NCI-H146 treated with DMSO at 0.1 percent for 48 hours (cell line): ENCODE measurements at regions not wholly inside any gene's neighbourhood (a gene's known extent, or its start where the extent isn't known, plus 50 kb on each side); places are given as distances from the start of the nearest gene placed in this dataset.

Experiments used
- DNase-seq: peaks from one replicate; lab custom pipeline; 2025; ENCODE audit not compliant: unreplicated experiment; lab: John Stamatoyannopoulos, UW

- DNase-seq, result no peak
Measured at GRCh38 chr22:48451891-48452290, 1375.8 kb downstream of the BRD1 start.

- DNase-seq, result no peak
Measured at GRCh38 chr22:48450188-48450825, 1377.4 kb downstream of the BRD1 start.

GRCh38 chr22:48449466-48450187 is 1378.0 kb downstream of the BRD1 start:
- DNase-seq, result no peak

- DNase-seq, result no peak
Measured at GRCh38 chr22:48448821-48449220, 1378.9 kb downstream of the BRD1 start.

GRCh38 chr22:48445113-48445827 is 1382.4 kb downstream of the BRD1 start:
- no peak for DNase-seq

GRCh38 chr22:48444320-48445112 is 1383.2 kb downstream of the BRD1 start:
- no peak for DNase-seq

- DNase-seq, result no peak
Measured at GRCh38 chr22:48443680-48444079, 1384.0 kb downstream of the BRD1 start.

GRCh38 chr22:48442663-48443062 is 1385.0 kb downstream of the BRD1 start:
- no peak for DNase-seq

- DNase-seq, result no peak
Measured at GRCh38 chr22:48441553-48441850, 1386.2 kb downstream of the BRD1 start.

- no peak for DNase-seq
Measured at GRCh38 chr22:48440673-48441552, 1386.8 kb downstream of the BRD1 start.

- DNase-seq, result no peak
Measured at GRCh38 chr22:48440176-48440575, 1387.5 kb downstream of the BRD1 start.

GRCh38 chr22:48439560-48440135 is 1388.0 kb downstream of the BRD1 start:
- DNase-seq, result no peak

GRCh38 chr22:48438800-48439559 is 1388.7 kb downstream of the BRD1 start:
- DNase-seq, result no peak

GRCh38 chr22:48438096-48438495 is 1389.6 kb downstream of the BRD1 start:
- DNase-seq, result no peak

- no peak for DNase-seq
Measured at GRCh38 chr22:48436201-48436931, 1391.3 kb downstream of the BRD1 start.

GRCh38 chr22:48434868-48435250 is 1392.8 kb downstream of the BRD1 start:
- DNase-seq, result no peak

GRCh38 chr22:48434156-48434867 is 1393.4 kb downstream of the BRD1 start:
- no peak for DNase-seq

GRCh38 chr22:48433647-48434046 is 1394.0 kb downstream of the BRD1 start:
- no peak for DNase-seq
